ENCODE measurements at regions not wholly inside any gene's neighbourhood (a gene's known extent, or its start where the extent isn't known, plus 50 kb on each side); places are given as distances from the start of the nearest gene placed in this dataset.

DNA sequence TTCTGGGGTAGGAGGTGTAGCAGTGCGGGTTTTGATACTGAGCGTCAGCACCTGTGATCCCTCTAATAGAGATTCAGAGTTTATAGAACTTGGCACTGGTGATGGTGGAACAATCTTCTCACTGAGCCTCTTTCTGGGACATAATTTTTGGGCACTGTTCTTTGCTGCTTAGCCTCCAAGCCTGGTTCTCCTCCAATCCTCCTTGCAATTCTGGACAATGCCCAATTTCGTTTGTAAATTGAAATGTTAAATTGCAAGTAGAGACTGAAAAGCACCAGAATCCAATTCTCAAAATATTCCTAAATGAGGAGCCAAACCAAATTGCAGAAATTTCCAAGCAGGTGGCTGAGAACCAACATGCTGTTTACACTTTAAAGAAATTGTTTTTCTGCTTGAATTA is 149.8 kb upstream of the ABI3BP start:
- TF ChIP-seq, protein P1, sequence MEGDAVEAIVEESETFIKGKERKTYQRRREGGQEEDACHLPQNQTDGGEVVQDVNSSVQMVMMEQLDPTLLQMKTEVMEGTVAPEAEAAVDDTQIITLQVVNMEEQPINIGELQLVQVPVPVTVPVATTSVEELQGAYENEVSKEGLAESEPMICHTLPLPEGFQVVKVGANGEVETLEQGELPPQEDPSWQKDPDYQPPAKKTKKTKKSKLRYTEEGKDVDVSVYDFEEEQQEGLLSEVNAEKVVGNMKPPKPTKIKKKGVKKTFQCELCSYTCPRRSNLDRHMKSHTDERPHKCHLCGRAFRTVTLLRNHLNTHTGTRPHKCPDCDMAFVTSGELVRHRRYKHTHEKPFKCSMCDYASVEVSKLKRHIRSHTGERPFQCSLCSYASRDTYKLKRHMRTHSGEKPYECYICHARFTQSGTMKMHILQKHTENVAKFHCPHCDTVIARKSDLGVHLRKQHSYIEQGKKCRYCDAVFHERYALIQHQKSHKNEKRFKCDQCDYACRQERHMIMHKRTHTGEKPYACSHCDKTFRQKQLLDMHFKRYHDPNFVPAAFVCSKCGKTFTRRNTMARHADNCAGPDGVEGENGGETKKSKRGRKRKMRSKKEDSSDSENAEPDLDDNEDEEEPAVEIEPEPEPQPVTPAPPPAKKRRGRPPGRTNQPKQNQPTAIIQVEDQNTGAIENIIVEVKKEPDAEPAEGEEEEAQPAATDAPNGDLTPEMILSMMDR (IDR thresholded peaks at IDR 0.05): no peak
- TF ChIP-seq POLR2A (IDR thresholded peaks at IDR 0.05): no peak

Data from uterus (tissue), 2 donors.